Activated T-cell treated with anti-CD3 and anti-CD28 coated beads, Interleukin-2, amount 50 U/mL, for 4 hours (primary cell): ENCODE measurements at regions not wholly inside any gene's neighbourhood (a gene's known extent, or its start where the extent isn't known, plus 50 kb on each side); places are given as distances from the start of the nearest gene placed in this dataset.

Experiments used
- ATAC-seq, 2 donors: fragments of 200-7000 bp; cut with Tn5 transposase; one replicate each; pipeline ENCODE4 v1.10.0; 2021
- DNase-seq: peaks from one replicate; pipeline ENCODE4 v3.0.0-alpha.2; 2020
- H3K27me3 Mint-ChIP-seq: one replicate; pipeline ENCODE4 v1.8.0; 2021; ENCODE audit warnings: low read depth, mixed read lengths
- H3K36me3 Mint-ChIP-seq: one replicate; pipeline ENCODE4 v1.8.0; 2022; ENCODE audit warnings: mixed read lengths; ENCODE audit not compliant: insufficient read depth
- H3K4me1 Mint-ChIP-seq: one replicate; pipeline ENCODE4 v1.8.0; 2021; ENCODE audit warnings: low read depth, mixed read lengths
- H3K4me3 Mint-ChIP-seq: one replicate; pipeline ENCODE4 v1.8.0; 2021; ENCODE audit warnings: mild to moderate bottlenecking, moderate library complexity, mixed read lengths
- H3K9me3 Mint-ChIP-seq: one replicate; pipeline ENCODE4 v1.8.0; 2021; ENCODE audit warnings: mixed read lengths

DNA sequence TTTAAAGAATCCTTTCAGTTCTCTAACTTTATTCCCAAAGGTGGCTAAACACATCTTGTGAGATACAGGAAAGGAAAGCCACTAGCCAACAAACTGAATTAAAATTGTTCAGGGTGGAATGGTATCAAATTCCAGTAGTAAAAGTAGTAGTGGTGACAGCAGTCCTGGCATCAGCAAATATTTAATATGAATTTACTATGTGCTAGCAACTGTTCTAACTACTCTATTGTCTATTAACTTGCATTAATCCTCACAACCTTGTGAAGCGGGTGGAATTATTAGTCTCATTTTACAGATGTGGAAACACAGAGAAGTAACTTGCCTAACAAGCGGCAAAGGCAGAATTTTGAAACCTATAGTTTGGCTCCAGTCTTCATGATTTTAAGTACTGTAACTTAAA lies 130.1 kb downstream of the KLF12 start:
- no peak for DNase-seq
- Mint-ChIP-seq H3K27me3 (no peaks in the 10 kb centered on the region), H3K36me3 (peaks cover 16% of the 10 kb centered on the region), H3K4me3 (no peak overlapping the region), H3K4me1 (peaks cover 54% of the 10 kb centered on the region), H3K9me3 (no peaks in the 10 kb centered on the region)
- no peak for ATAC-seq

GRCh38 chr13:74003374-74003773 lies 130.8 kb downstream of the KLF12 start:
- H3K4me3 Mint-ChIP-seq, result no peak overlapping the region
- DNase-seq (no peak), ATAC-seq (peak; percentile 27 to 35)
- no peaks in the 10 kb centered on the region for H3K27me3 Mint-ChIP-seq
- peaks cover 60% of the 10 kb centered on the region for H3K4me1 Mint-ChIP-seq
- H3K9me3 Mint-ChIP-seq, result no peaks in the 10 kb centered on the region
- peaks cover 9% of the 10 kb centered on the region for H3K36me3 Mint-ChIP-seq

- Mint-ChIP-seq H3K27me3 (no peaks in the 10 kb centered on the region), H3K9me3 (no peaks in the 10 kb centered on the region), H3K36me3 (peaks cover 3% of the 10 kb centered on the region), H3K4me3 (no peak overlapping the region), H3K4me1 (peaks cover 70% of the 10 kb centered on the region)
- ATAC-seq (no peak), DNase-seq (no peak)
Observed at GRCh38 chr13:74000876-74001275, 133.3 kb downstream of the KLF12 start.

DNA sequence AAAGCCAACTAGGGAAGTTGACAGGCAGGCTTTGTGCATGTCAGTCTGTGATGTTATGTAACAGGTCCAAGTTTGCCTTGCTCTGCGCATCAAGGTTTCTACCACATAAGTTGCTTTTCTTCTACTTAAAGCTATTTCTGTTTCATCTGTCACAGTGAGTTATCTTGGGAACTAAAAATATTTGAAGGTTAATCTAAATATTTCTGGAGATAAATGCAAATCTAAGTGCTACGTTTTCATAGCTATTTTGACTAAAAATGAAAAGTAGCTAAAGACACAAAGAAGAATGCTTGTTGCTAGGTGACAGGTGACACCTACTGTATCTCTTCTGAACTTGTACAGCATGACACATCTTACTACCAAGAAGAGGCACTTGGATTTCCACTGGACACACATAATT lies 135.6 kb downstream of the KLF12 start:
- Mint-ChIP-seq H3K36me3 (peaks cover 9% of the 10 kb centered on the region), H3K9me3 (no peaks in the 10 kb centered on the region), H3K4me1 (peaks cover 74% of the 10 kb centered on the region), H3K4me3 (no peak overlapping the region), H3K27me3 (no peaks in the 10 kb centered on the region)
- DNase-seq, result no peak
- peak; percentile 66 to 79 for ATAC-seq

GRCh38 chr13:73997964-73998363 lies 136.2 kb downstream of the KLF12 start:
- H3K36me3 Mint-ChIP-seq, result peaks cover 13% of the 10 kb centered on the region

DNA sequence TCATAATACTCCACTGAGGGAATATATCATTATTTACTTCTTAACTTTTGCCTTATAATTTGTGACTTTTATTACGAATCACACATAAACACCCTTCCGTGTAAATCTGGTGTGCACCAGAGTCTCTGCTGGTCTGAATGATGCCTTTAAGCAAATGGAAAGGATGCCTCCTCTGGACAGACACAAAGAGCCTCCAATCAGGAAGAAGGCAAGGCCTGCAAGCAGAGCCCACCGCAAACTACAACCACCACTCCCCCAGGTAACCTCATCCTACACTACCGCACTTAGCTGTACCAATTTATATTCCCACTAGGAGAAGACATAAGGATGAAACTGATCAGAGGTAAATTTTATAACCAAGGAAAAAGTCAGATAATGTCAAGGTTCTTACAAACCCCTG lies 137.6 kb downstream of the KLF12 start:
- Mint-ChIP-seq H3K27me3 (no peaks in the 10 kb centered on the region), H3K9me3 (no peaks in the 10 kb centered on the region), H3K36me3 (peaks cover 16% of the 10 kb centered on the region), H3K4me1 (peaks cover 66% of the 10 kb centered on the region), H3K4me3 (no peak overlapping the region)
- no peak for DNase-seq
- no peak for ATAC-seq

More at GRCh38 chr13:73997964-73998363, 136.2 kb downstream of the KLF12 start:
- H3K4me1 Mint-ChIP-seq, result peaks cover 68% of the 10 kb centered on the region
- no peak overlapping the region for H3K4me3 Mint-ChIP-seq
- H3K27me3 Mint-ChIP-seq, result no peaks in the 10 kb centered on the region
- DNase-seq, result no peak
- no peaks in the 10 kb centered on the region for H3K9me3 Mint-ChIP-seq
- ATAC-seq, result no peak

- Mint-ChIP-seq H3K9me3 (no peaks in the 10 kb centered on the region), H3K27me3 (no peaks in the 10 kb centered on the region), H3K4me1 (peaks cover 69% of the 10 kb centered on the region)
Observed at GRCh38 chr13:73995736-73996135, 138.5 kb downstream of the KLF12 start.

GRCh38 chr13:73993661-73994060 lies 140.5 kb downstream of the KLF12 start:
- DNase-seq (no peak), ATAC-seq (no peak)
- Mint-ChIP-seq H3K27me3 (no peaks in the 10 kb centered on the region), H3K9me3 (no peaks in the 10 kb centered on the region), H3K4me3 (no peak overlapping the region), H3K36me3 (peaks cover 17% of the 10 kb centered on the region), H3K4me1 (peaks cover 68% of the 10 kb centered on the region)

More at GRCh38 chr13:73995736-73996135, 138.5 kb downstream of the KLF12 start:
- Mint-ChIP-seq H3K4me3 (no peak overlapping the region), H3K36me3 (peaks cover 17% of the 10 kb centered on the region)
- DNase-seq, result no peak
- ATAC-seq, result no peak

DNA sequence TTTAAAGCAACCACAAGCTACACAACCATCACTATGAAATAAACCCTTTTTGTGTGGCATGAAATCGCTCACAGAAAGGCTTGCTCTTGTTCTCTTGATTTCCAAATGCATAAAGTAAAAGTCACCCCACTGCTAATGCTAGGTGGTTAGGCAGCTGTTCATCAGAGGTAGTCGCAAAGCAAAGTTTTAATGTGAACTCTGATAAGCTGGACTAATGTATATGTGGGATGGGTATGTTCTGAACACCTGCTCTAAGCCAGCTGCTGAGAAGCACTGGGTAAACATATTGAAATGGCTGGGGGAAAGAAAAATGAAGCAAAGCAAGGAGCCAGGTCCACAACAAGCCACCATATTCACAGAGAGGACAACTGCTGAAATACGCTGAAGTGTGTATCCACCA lies 142.3 kb downstream of the KLF12 start:
- no peak for ATAC-seq
- Mint-ChIP-seq H3K4me3 (no peak overlapping the region), H3K27me3 (no peaks in the 10 kb centered on the region), H3K4me1 (peaks cover 65% of the 10 kb centered on the region), H3K36me3 (peaks cover 19% of the 10 kb centered on the region), H3K9me3 (no peaks in the 10 kb centered on the region)
- DNase-seq, result no peak

GRCh38 chr13:73991384-73991783 lies 142.8 kb downstream of the KLF12 start:
- H3K9me3 Mint-ChIP-seq, result no peaks in the 10 kb centered on the region
- peaks cover 65% of the 10 kb centered on the region for H3K4me1 Mint-ChIP-seq
- H3K36me3 Mint-ChIP-seq, result peaks cover 19% of the 10 kb centered on the region
- no peak for ATAC-seq
- H3K4me3 Mint-ChIP-seq, result no peak overlapping the region
- DNase-seq, result no peak
- H3K27me3 Mint-ChIP-seq, result no peaks in the 10 kb centered on the region

DNA sequence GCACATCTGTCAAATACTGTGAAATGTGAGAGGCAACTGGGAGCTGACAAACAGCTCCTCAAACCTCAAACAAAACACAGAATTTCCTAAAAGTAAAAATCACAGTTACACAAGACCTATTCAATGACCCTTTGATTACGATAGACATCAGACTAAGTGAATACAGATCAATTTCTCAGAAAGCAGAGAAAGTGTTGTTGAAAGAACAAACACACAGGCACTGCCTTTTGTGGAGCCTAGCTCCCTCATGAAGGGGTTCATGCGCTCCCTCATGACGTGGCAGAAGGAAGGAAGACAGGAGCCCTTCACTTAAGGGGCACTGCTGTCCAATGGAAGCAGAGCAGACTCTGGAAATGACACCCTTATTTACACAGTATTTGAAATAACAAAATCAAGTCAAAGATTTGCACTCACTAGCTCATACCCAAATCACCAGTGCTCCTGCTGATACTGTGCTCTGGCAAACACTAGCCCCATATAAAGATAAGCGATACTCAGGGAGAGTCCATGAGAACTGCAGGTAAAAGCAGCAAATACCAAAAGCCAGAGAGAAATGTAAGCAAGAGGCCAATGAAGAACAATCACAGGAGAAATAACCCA lies 144.9 kb downstream of the KLF12 start:
- no peak for ATAC-seq
- peaks cover 54% of the 10 kb centered on the region for H3K4me1 Mint-ChIP-seq
- no peaks in the 10 kb centered on the region for H3K27me3 Mint-ChIP-seq
- no peaks in the 10 kb centered on the region for H3K9me3 Mint-ChIP-seq
- H3K4me3 Mint-ChIP-seq, result no peak overlapping the region
- H3K36me3 Mint-ChIP-seq, result peaks cover 24% of the 10 kb centered on the region
- no peak for DNase-seq

DNA sequence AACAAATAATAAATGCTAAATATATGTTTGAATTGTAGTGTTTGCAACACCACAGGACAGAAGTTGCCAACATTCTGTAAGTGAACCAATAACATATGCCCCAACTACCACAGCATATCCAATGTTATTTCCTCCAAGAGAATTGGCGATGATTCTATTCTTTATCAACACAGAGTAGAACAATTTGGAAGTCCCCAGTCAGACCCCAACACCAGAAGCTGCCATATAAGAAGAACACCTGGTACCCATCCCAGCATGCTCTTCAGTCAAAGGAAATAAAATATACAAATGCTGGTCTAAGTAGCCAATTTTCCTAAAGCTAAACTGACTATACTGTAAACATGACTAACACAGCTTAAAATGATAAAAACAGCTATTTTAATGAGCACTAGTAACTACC lies 145.7 kb downstream of the KLF12 start:
- H3K36me3 Mint-ChIP-seq, result peaks cover 20% of the 10 kb centered on the region
- H3K27me3 Mint-ChIP-seq, result no peaks in the 10 kb centered on the region
- ATAC-seq (no peak), DNase-seq (no peak)
- H3K4me1 Mint-ChIP-seq, result peaks cover 47% of the 10 kb centered on the region
- H3K9me3 Mint-ChIP-seq, result no peaks in the 10 kb centered on the region
- H3K4me3 Mint-ChIP-seq, result no peak overlapping the region

DNA sequence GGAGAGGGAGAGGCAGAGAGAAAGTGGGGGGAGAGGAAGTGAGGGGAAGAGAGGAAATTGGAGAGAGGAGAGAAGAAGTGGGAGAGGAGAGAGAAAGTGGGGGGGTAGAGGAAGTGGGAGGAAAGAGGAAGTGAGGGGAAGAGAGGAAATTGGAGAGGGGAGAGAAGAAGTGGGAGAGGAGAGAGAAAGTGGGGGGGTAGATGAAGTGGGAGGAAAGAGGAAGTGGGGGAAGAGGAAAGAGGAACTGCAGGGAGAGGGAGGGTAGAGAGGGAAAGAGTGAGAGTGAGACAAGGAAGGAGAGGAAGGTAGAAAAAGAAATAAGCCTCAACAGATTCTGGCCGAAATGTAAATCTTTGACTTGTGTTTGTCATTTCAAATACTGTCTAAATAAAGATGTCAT lies 146.6 kb downstream of the KLF12 start:
- DNase-seq (no peak), ATAC-seq (no peak)
- H3K4me3 Mint-ChIP-seq, result no peak overlapping the region
- H3K36me3 Mint-ChIP-seq, result peaks cover 17% of the 10 kb centered on the region
- peaks cover 47% of the 10 kb centered on the region for H3K4me1 Mint-ChIP-seq
- H3K9me3 Mint-ChIP-seq, result no peaks in the 10 kb centered on the region
- no peaks in the 10 kb centered on the region for H3K27me3 Mint-ChIP-seq

- ATAC-seq (no peak), DNase-seq (no peak)
- Mint-ChIP-seq H3K9me3 (no peaks in the 10 kb centered on the region), H3K36me3 (peaks cover 11% of the 10 kb centered on the region), H3K4me1 (peaks cover 42% of the 10 kb centered on the region), H3K4me3 (peak overlapping the region; percentile 75), H3K27me3 (no peaks in the 10 kb centered on the region)
Observed at GRCh38 chr13:73985783-73986182, 148.4 kb downstream of the KLF12 start.

- peak; percentile 93 to 94 for ATAC-seq
- peaks cover 43% of the 10 kb centered on the region for H3K4me1 Mint-ChIP-seq
Observed at GRCh38 chr13:73984949-73985691, 149.1 kb downstream of the KLF12 start.

More at GRCh38 chr13:73984949-73985691, 149.1 kb downstream of the KLF12 start:
- Mint-ChIP-seq H3K36me3 (peaks cover 11% of the 10 kb centered on the region), H3K27me3 (no peaks in the 10 kb centered on the region), H3K9me3 (no peaks in the 10 kb centered on the region), H3K4me3 (peak overlapping the region; percentile 75)
- peak; percentile 80 for DNase-seq
